ENCODE measurements at regions not wholly inside any gene's neighbourhood (a gene's known extent, or its start where the extent isn't known, plus 50 kb on each side); places are given as distances from the start of the nearest gene placed in this dataset.

DNA sequence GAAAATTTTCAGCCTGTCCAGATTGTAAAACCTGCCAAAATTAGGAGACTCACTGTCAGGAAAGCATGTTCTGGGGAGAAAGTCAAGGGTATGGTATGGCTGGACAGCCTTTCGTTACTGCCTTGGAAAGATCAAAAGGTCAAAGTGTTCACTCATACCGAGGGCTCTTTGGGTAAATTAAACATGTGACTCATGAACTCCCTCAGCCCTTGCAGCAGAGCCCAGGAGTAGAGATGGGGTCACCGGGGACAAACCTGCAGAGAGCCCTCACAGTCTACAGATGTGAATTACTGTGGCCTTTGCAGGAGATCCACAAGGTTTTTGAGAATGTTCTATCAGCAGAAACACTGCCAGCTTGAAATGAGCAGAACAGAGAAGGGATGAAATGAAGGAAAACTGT lies 275.7 kb downstream of the KLF6 start:
- Histone ChIP-seq H3F3A (replicated peaks; ENCODE audit: insufficient read depth) (no peaks in the 10 kb centered on the region), H3K27ac (ENCODE audit: low read depth in 2 of 2, low read length in 1 of 2) (no peak overlapping the region), H2AFZ (ENCODE audit: low read depth) (no peak overlapping the region), H3K4me1 (ENCODE audit: control insufficient read depth in 1 of 2, insufficient read depth in 2 of 2, low read depth in 1 of 2, low read length in 1 of 2) (no peaks in the 10 kb centered on the region), H3K4me3 (ENCODE audit: low read depth in 2 of 2, low read length in 1 of 2) (no peak overlapping the region), H3K9ac (no peak overlapping the region), H3K36me3 (replicated peaks in 1 of 2; ENCODE audit: control insufficient read depth in 1 of 2, insufficient read depth in 2 of 2, low read length in 1 of 2) (no peaks in the 10 kb centered on the region), H3K27me3 (ENCODE audit: insufficient read depth) (no peaks in the 10 kb centered on the region), H4K20me1 (ENCODE audit: insufficient read depth) (no peaks in the 10 kb centered on the region), H3K9me2 (no peaks in the 10 kb centered on the region), H3K9me3 (no peaks in the 10 kb centered on the region), H3K4me2 (no peak overlapping the region), H3K79me2 (ENCODE audit: insufficient read depth) (no peaks in the 10 kb centered on the region)
- 72% methylated on average over 3 of the region's 3 CpGs for WGBS (ENCODE audit: low lambda C conversion rate)
- DNase-seq: no peak
- POLR2A ChIA-PET: no interaction called here
- CTCF ChIA-PET: no interaction called here
- no peak for TF ChIP-seq TCF12 (IDR thresholded peaks at IDR 0.05)
- TF ChIP-seq NFIC (IDR thresholded peaks at IDR 0.05; ENCODE audit: borderline replicate concordance): no peak
- TF ChIP-seq FOXJ3 (CRISPR knock-in tag; IDR thresholded peaks at IDR 0.05): no peak
- no peak for TF ChIP-seq GABPA (IDR thresholded peaks at IDR 0.05; ENCODE audit: low read depth)
- TF ChIP-seq EP300 (IDR thresholded peaks at IDR 0.05; ENCODE audit: borderline replicate concordance in 1 of 2, low read depth in 1 of 2, low read length in 1 of 2): no peak
- no peak for TF ChIP-seq MXI1 (IDR thresholded peaks at IDR 0.05; ENCODE audit: low read depth, low read length)

GRCh38 chr10:3503299-3503698 lies 281.7 kb downstream of the KLF6 start:
- CTCF ChIA-PET: interaction anchor here (1.0 kb wide), 1 partner anchor 15 kb away, joined by 3 read pairs; no protein-coding TSS in a partner anchor
- no peak for DNase-seq
- POLR2A ChIA-PET: no interaction called here
- 88% methylated on average over 13 of the region's 13 CpGs for WGBS (ENCODE audit: low lambda C conversion rate)
- no peak overlapping the region for H2AFZ ChIP-seq (ENCODE audit: low read depth)
- no peak overlapping the region for H3K27ac ChIP-seq (ENCODE audit: low read depth in 2 of 2, low read length in 1 of 2)
- no peaks in the 10 kb centered on the region for H3K36me3 ChIP-seq (replicated peaks in 1 of 2; ENCODE audit: control insufficient read depth in 1 of 2, insufficient read depth in 2 of 2, low read length in 1 of 2)
- H3K9ac ChIP-seq: no peak overlapping the region
- no peaks in the 10 kb centered on the region for H3K9me2 ChIP-seq
- H3K4me2 ChIP-seq: no peak overlapping the region
- no peak overlapping the region for H3K4me3 ChIP-seq (ENCODE audit: low read depth in 2 of 2, low read length in 1 of 2)
- TF ChIP-seq RCOR1 (IDR thresholded peaks at IDR 0.05; ENCODE audit: low read length): no peak
- no peak for TF ChIP-seq CHD2 (IDR thresholded peaks at IDR 0.05; ENCODE audit: low read length, partially characterized antibody)
- no peak for TF ChIP-seq NFIC (IDR thresholded peaks at IDR 0.05; ENCODE audit: borderline replicate concordance)
- TF ChIP-seq, protein P1, sequence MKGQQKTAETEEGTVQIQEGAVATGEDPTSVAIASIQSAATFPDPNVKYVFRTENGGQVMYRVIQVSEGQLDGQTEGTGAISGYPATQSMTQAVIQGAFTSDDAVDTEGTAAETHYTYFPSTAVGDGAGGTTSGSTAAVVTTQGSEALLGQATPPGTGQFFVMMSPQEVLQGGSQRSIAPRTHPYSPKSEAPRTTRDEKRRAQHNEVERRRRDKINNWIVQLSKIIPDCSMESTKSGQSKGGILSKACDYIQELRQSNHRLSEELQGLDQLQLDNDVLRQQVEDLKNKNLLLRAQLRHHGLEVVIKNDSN (IDR thresholded peaks at IDR 0.05; ENCODE audit: borderline replicate concordance, low read depth): no peak
- TF ChIP-seq, protein P2, sequence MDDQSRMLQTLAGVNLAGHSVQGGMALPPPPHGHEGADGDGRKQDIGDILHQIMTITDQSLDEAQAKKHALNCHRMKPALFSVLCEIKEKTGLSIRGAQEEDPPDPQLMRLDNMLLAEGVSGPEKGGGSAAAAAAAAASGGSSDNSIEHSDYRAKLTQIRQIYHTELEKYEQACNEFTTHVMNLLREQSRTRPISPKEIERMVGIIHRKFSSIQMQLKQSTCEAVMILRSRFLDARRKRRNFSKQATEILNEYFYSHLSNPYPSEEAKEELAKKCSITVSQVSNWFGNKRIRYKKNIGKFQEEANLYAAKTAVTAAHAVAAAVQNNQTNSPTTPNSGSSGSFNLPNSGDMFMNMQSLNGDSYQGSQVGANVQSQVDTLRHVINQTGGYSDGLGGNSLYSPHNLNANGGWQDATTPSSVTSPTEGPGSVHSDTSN (IDR thresholded peaks at IDR 0.05): no peak
- no peak for TF ChIP-seq GABPA (IDR thresholded peaks at IDR 0.05; ENCODE audit: low read depth)
- H3K4me1 ChIP-seq (ENCODE audit: control insufficient read depth in 1 of 2, insufficient read depth in 2 of 2, low read depth in 1 of 2, low read length in 1 of 2): peaks cover 0 to 3% of the 10 kb centered on the region in 2 experiments; a peak in 1 of 4 replicates
- peaks cover 4% of the 10 kb centered on the region for H3F3A ChIP-seq (replicated peaks; ENCODE audit: insufficient read depth)
- no peaks in the 10 kb centered on the region for H3K9me3 ChIP-seq
- no peaks in the 10 kb centered on the region for H4K20me1 ChIP-seq (ENCODE audit: insufficient read depth)
- H3K79me2 ChIP-seq (ENCODE audit: insufficient read depth): no peaks in the 10 kb centered on the region
- no peaks in the 10 kb centered on the region for H3K27me3 ChIP-seq (ENCODE audit: insufficient read depth)

- H3K4me3 ChIP-seq (ENCODE audit: low read depth in 2 of 2, low read length in 1 of 2): no peak overlapping the region
- H4K20me1 ChIP-seq (ENCODE audit: insufficient read depth): no peaks in the 10 kb centered on the region
- no peaks in the 10 kb centered on the region for H3K9me2 ChIP-seq
- no peak overlapping the region for H3K9ac ChIP-seq
- no peaks in the 10 kb centered on the region for H3K9me3 ChIP-seq
- H2AFZ ChIP-seq (ENCODE audit: low read depth): no peak overlapping the region
- H3K4me1 ChIP-seq (ENCODE audit: control insufficient read depth in 1 of 2, insufficient read depth in 2 of 2, low read depth in 1 of 2, low read length in 1 of 2): peaks cover 0 to 3% of the 10 kb centered on the region in 2 experiments; a peak in 1 of 4 replicates
- H3K79me2 ChIP-seq (ENCODE audit: insufficient read depth): no peaks in the 10 kb centered on the region
- ChIA-PET POLR2A (no interaction called here), CTCF (interaction anchor here (0.6 kb wide), 1 partner anchor 22 kb away, joined by 3 read pairs; no protein-coding TSS in a partner anchor)
- H3K36me3 ChIP-seq (replicated peaks in 1 of 2; ENCODE audit: control insufficient read depth in 1 of 2, insufficient read depth in 2 of 2, low read length in 1 of 2): no peaks in the 10 kb centered on the region
- H3F3A ChIP-seq (replicated peaks; ENCODE audit: insufficient read depth): peaks cover 8% of the 10 kb centered on the region
- DNase-seq: no peak
- no peaks in the 10 kb centered on the region for H3K27me3 ChIP-seq (ENCODE audit: insufficient read depth)
- no peak overlapping the region for H3K27ac ChIP-seq (ENCODE audit: low read depth in 2 of 2, low read length in 1 of 2)
- WGBS (ENCODE audit: low lambda C conversion rate): 92% methylated on average over 6 of the region's 6 CpGs
- no peak overlapping the region for H3K4me2 ChIP-seq
- TF ChIP-seq POLR2AphosphoS5 (IDR thresholded peaks at IDR 0.05; ENCODE audit: low read depth, low read length) (no peak), RFX5 (IDR thresholded peaks at IDR 0.05; ENCODE audit: low read length) (no peak), EZH2phosphoT487 (IDR thresholded peaks at IDR 0.05; ENCODE audit: borderline replicate concordance, low read depth) (no peak), SIN3A (IDR thresholded peaks at IDR 0.05; ENCODE audit: borderline replicate concordance, low read depth, low read length) (no peak), GABPA (IDR thresholded peaks at IDR 0.05; ENCODE audit: low read depth) (no peak), SMC3 (IDR thresholded peaks at IDR 0.05; ENCODE audit: low read depth, low read length) (no peak), RCOR1 (IDR thresholded peaks at IDR 0.05; ENCODE audit: low read length) (no peak), FOXM1 (IDR thresholded peaks at IDR 0.05; ENCODE audit: low read depth) (no peak), CHD2 (IDR thresholded peaks at IDR 0.05; ENCODE audit: low read length, partially characterized antibody) (no peak), FOXJ3 (CRISPR knock-in tag; IDR thresholded peaks at IDR 0.05) (no peak), TAF1 (IDR thresholded peaks at IDR 0.05; ENCODE audit: borderline replicate concordance, low read depth, low read length) (no peak), CTCF (IDR thresholded peaks at IDR 0.05) (no peak)
- TF ChIP-seq, protein P2 (IDR thresholded peaks at IDR 0.05): no peak
Observed at GRCh38 chr10:3502673-3503072, 282.3 kb downstream of the KLF6 start.

All from SK-N-SH (cell line).